Neural cell (in vitro differentiated cells): ENCODE measurements at regions not wholly inside any gene's neighbourhood (a gene's known extent, or its start where the extent isn't known, plus 50 kb on each side); places are given as distances from the start of the nearest gene placed in this dataset.

Experiments used
- H2AFZ ChIP-seq: fragments of 200-600, 300-800 bp; sonication (generic), shearing (Covaris generic); 2 replicates; pipeline ENCODE4 v1.6.0; 2014; ENCODE audit warnings: low read depth, mild to moderate bottlenecking, antibody characterized with exemption, low read length, moderate library complexity
- H3F3A ChIP-seq: fragments of 200-600 bp; shearing (Covaris generic); 2 replicates; pipeline ENCODE4 v1.6.1; 2016; ENCODE audit warnings: mild to moderate bottlenecking, moderate library complexity, mixed read lengths, antibody characterized with exemption, low read length; ENCODE audit not compliant: insufficient read depth, poor library complexity, severe bottlenecking
- H3K27ac ChIP-seq: fragments of 200-600, 300-800 bp; sonication (generic), shearing (Covaris generic); 2 replicates; pipeline ENCODE4 v1.5.1; 2014; ENCODE audit warnings: mild to moderate bottlenecking, low read length, moderate library complexity
- H3K27me3 ChIP-seq: fragments of 300-800, 200-600 bp; sonication (generic), shearing (Covaris generic); 2 replicates; pipeline ENCODE4 v1.6.0; 2014; ENCODE audit warnings: mild to moderate bottlenecking, low read depth, low read length, moderate library complexity; ENCODE audit not compliant: insufficient read depth
- H3K36me3 ChIP-seq: fragments of 300-800, 200-600 bp; sonication (generic), shearing (Covaris generic); 2 replicates; pipeline ENCODE4 v1.5.1; 2014; ENCODE audit warnings: mild to moderate bottlenecking, antibody characterized with exemption, low read length, moderate library complexity; ENCODE audit not compliant: insufficient read depth
- H3K4me2 ChIP-seq: fragments of 300-800, 200-600 bp; sonication (generic), shearing (Covaris generic); 2 replicates; pipeline ENCODE4 v1.6.0; 2014; ENCODE audit warnings: mild to moderate bottlenecking, low read length
- H3K4me3 ChIP-seq: fragments of 300-800, 200-600 bp; sonication (generic), shearing (Covaris generic); 2 replicates; pipeline ENCODE4 v1.5.1; 2014; ENCODE audit warnings: mild to moderate bottlenecking, low read length, moderate library complexity
- H3K79me2 ChIP-seq: fragments of 200-600 bp; shearing (Covaris generic); replicated peaks from 2 replicates; pipeline ENCODE4 v1.6.0; 2014; ENCODE audit warnings: mild to moderate bottlenecking, low read length, moderate library complexity; ENCODE audit not compliant: insufficient read depth
- H3K9ac ChIP-seq: fragments of 300-800, 200-600 bp; sonication (generic), shearing (Covaris generic); 2 replicates; pipeline ENCODE4 v1.6.1; 2016; ENCODE audit warnings: mild to moderate bottlenecking, low read length, mixed read lengths
- H3K9me2 ChIP-seq: fragments of 200-600 bp; shearing (Covaris generic); 2 replicates; pipeline ENCODE4 v1.6.1; 2016; ENCODE audit warnings: mild to moderate bottlenecking, low read length, mixed read lengths; ENCODE audit not compliant: insufficient read depth
- H3K9me3 ChIP-seq: fragments of 200-600, 300-800 bp; sonication (generic), shearing (Covaris generic); 2 replicates; pipeline ENCODE4 v1.6.1; 2016; ENCODE audit warnings: mild to moderate bottlenecking, mixed run types, low read length, moderate library complexity, mixed read lengths
- H4K20me1 ChIP-seq: fragments of 200-600 bp; shearing (Covaris generic); 2 replicates; pipeline ENCODE4 v1.6.1; 2016; ENCODE audit warnings: mild to moderate bottlenecking, mixed run types; ENCODE audit not compliant: insufficient read depth
- CTCF ChIP-seq: fragments of 450-650 bp; IDR thresholded peaks from 2 replicates; pipeline ENCODE4 v1.5.1; 2014; ENCODE audit warnings: antibody characterized with exemption, mild to moderate bottlenecking, moderate library complexity; ENCODE audit not compliant: poor library complexity, severe bottlenecking
- EP300 ChIP-seq: fragments of 450-650 bp; conservative IDR thresholded peaks from 2 replicates; pipeline ENCODE4 v1.6.1; 2014; ENCODE audit warnings: antibody characterized with exemption, mild to moderate bottlenecking, moderate library complexity; ENCODE audit not compliant: poor library complexity, severe bottlenecking
- EZH2 ChIP-seq: fragments of 200-600, 300-800 bp; shearing (Covaris generic), sonication (generic); IDR thresholded peaks from 2 replicates; pipeline ENCODE4 v1.6.1; 2014; ENCODE audit warnings: antibody characterized with exemption, low read length, borderline replicate concordance, mild to moderate bottlenecking; ENCODE audit not compliant: insufficient read depth, poor library complexity, severe bottlenecking
- MXI1 ChIP-seq: fragments of 450-650 bp; conservative IDR thresholded peaks from 2 replicates; pipeline ENCODE4 v1.6.1; 2014; ENCODE audit warnings: antibody characterized with exemption, mild to moderate bottlenecking; ENCODE audit not compliant: poor library complexity, severe bottlenecking
- POLR2AphosphoS5 ChIP-seq: IDR thresholded peaks from 2 replicates; pipeline ENCODE4 v1.6.1; 2012
- RAD21 ChIP-seq: fragments of 450-650 bp; conservative IDR thresholded peaks from 2 replicates; pipeline ENCODE4 v1.6.1; 2014; ENCODE audit warnings: antibody characterized with exemption, mild to moderate bottlenecking, moderate library complexity
- REST ChIP-seq: IDR thresholded peaks from 2 replicates; pipeline ENCODE4 v1.6.1; 2012; ENCODE audit warnings: borderline replicate concordance
- SMC3 ChIP-seq: fragments of 450-650 bp; conservative IDR thresholded peaks from 2 replicates; pipeline ENCODE4 v1.6.1; 2014; ENCODE audit warnings: antibody characterized with exemption, mild to moderate bottlenecking, moderate library complexity; ENCODE audit not compliant: poor library complexity
- TAF1 ChIP-seq: IDR thresholded peaks from 2 replicates; pipeline ENCODE4 v1.6.1; 2012; ENCODE audit warnings: low read depth

GRCh38 chr7:131119381-131119780 is 208.3 kb upstream of the MKLN1 start:
- TF ChIP-seq MXI1 (no peak), SMC3 (no peak), EP300 (no peak), RAD21 (no peak), REST (no peak), POLR2AphosphoS5 (no peak), EZH2 (no peak), TAF1 (no peak), CTCF (no peak)
- Histone ChIP-seq H3K27ac (no peak overlapping the region), H3K4me2 (no peak overlapping the region), H3K4me3 (no peak overlapping the region), H3K36me3 (no peaks in the 10 kb centered on the region), H3K9me2 (no peaks in the 10 kb centered on the region), H3K9ac (no peak overlapping the region), H3F3A (no peaks in the 10 kb centered on the region), H3K9me3 (no peaks in the 10 kb centered on the region), H3K27me3 (no peaks in the 10 kb centered on the region), H2AFZ (no peak overlapping the region), H4K20me1 (no peaks in the 10 kb centered on the region), H3K79me2 (no peaks in the 10 kb centered on the region)

GRCh38 chr7:131122394-131122793 is 205.3 kb upstream of the MKLN1 start:
- Histone ChIP-seq H2AFZ (no peak overlapping the region), H3K36me3 (no peaks in the 10 kb centered on the region), H3K79me2 (no peaks in the 10 kb centered on the region), H3K9ac (no peak overlapping the region), H3K4me2 (no peak overlapping the region), H3K9me2 (no peaks in the 10 kb centered on the region), H3K27me3 (no peaks in the 10 kb centered on the region), H3K27ac (no peak overlapping the region), H3F3A (no peaks in the 10 kb centered on the region), H3K9me3 (no peaks in the 10 kb centered on the region), H4K20me1 (no peaks in the 10 kb centered on the region), H3K4me3 (no peak overlapping the region)
- TF ChIP-seq EP300 = no peak
- TF ChIP-seq MXI1 = no peak
